ENCODE measurements at regions not wholly inside any gene's neighbourhood (a gene's known extent, or its start where the extent isn't known, plus 50 kb on each side); places are given as distances from the start of the nearest gene placed in this dataset.

GRCh38 chr11:70569996-70570692 lies 171.8 kb downstream of the CTTN start:
- TF ChIP-seq CTCF (IDR thresholded peaks at IDR 0.05), result no peak
- TF ChIP-seq RAD21 (IDR thresholded peaks at IDR 0.05; ENCODE audit: low read length), result no peak
- no peak for TF ChIP-seq POLR2AphosphoS5 (IDR thresholded peaks at IDR 0.05; ENCODE audit: low read depth, low read length)
- TF ChIP-seq JUND (IDR thresholded peaks at IDR 0.05), result no peak
- TF ChIP-seq SMC3 (IDR thresholded peaks at IDR 0.05; ENCODE audit: low read depth, low read length), result no peak
- TF ChIP-seq REST (IDR thresholded peaks at IDR 0.05; ENCODE audit: low read depth, low read length), result no peak
- TF ChIP-seq RFX5 (IDR thresholded peaks at IDR 0.05; ENCODE audit: low read length), result no peak
- no peak for TF ChIP-seq FOSL2 (IDR thresholded peaks at IDR 0.05; ENCODE audit: borderline replicate concordance, low read depth)

All from SK-N-SH (cell line).